HepG2 (cell line): ENCODE measurements at regions not wholly inside any gene's neighbourhood (a gene's known extent, or its start where the extent isn't known, plus 50 kb on each side); places are given as distances from the start of the nearest gene placed in this dataset.

ENCODE experiments used
- HDAC2 ChIP-seq: sonication (generic); formaldehyde crosslinking; IDR thresholded peaks from 2 replicates; pipeline ENCODE4 v1.4.0; 2020; ENCODE audit warnings: missing genetic modification reagents
- JUND ChIP-seq: sonication (generic); formaldehyde crosslinking; IDR thresholded peaks from 2 replicates; pipeline ENCODE4 v1.8.0; 2022; ENCODE audit warnings: mild to moderate bottlenecking, missing genetic modification reagents
- ZNF512 ChIP-seq: sonication (generic); formaldehyde crosslinking; IDR thresholded peaks from 2 replicates; pipeline ENCODE4 v1.4.0; 2020; ENCODE audit warnings: mild to moderate bottlenecking, missing genetic modification reagents
- ZNF776 ChIP-seq: sonication (generic); formaldehyde crosslinking; IDR thresholded peaks from 2 replicates; pipeline ENCODE4 v1.4.0; 2020; ENCODE audit warnings: mild to moderate bottlenecking, missing genetic modification reagents
- TF ChIP-seq, protein P1 (sequence below): sonication (generic); formaldehyde crosslinking; IDR thresholded peaks from 2 replicates; pipeline ENCODE4 v1.4.0; 2020; ENCODE audit warnings: missing genetic modification reagents, borderline replicate concordance
- TF ChIP-seq, protein P2 (sequence below): sonication (generic); formaldehyde crosslinking; IDR thresholded peaks from 2 replicates; pipeline ENCODE4 v1.5.0; 2020; ENCODE audit warnings: mild to moderate bottlenecking, missing genetic modification reagents, moderate library complexity
- TF ChIP-seq, protein P3 (sequence below): sonication (generic); formaldehyde crosslinking; IDR thresholded peaks from 2 replicates; pipeline ENCODE4 v1.5.0; 2020; ENCODE audit warnings: missing genetic modification reagents

GRCh38 chr2:139925903-139926302, 1145.7 kb upstream of the NXPH2 start:
- TF ChIP-seq, protein P1, sequence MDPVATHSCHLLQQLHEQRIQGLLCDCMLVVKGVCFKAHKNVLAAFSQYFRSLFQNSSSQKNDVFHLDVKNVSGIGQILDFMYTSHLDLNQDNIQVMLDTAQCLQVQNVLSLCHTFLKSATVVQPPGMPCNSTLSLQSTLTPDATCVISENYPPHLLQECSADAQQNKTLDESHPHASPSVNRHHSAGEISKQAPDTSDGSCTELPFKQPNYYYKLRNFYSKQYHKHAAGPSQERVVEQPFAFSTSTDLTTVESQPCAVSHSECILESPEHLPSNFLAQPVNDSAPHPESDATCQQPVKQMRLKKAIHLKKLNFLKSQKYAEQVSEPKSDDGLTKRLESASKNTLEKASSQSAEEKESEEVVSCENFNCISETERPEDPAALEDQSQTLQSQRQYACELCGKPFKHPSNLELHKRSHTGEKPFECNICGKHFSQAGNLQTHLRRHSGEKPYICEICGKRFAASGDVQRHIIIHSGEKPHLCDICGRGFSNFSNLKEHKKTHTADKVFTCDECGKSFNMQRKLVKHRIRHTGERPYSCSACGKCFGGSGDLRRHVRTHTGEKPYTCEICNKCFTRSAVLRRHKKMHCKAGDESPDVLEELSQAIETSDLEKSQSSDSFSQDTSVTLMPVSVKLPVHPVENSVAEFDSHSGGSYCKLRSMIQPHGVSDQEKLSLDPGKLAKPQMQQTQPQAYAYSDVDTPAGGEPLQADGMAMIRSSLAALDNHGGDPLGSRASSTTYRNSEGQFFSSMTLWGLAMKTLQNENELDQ = no peak
- no peak for TF ChIP-seq ZNF776 (CRISPR knock-in tag)
- TF ChIP-seq, protein P2, sequence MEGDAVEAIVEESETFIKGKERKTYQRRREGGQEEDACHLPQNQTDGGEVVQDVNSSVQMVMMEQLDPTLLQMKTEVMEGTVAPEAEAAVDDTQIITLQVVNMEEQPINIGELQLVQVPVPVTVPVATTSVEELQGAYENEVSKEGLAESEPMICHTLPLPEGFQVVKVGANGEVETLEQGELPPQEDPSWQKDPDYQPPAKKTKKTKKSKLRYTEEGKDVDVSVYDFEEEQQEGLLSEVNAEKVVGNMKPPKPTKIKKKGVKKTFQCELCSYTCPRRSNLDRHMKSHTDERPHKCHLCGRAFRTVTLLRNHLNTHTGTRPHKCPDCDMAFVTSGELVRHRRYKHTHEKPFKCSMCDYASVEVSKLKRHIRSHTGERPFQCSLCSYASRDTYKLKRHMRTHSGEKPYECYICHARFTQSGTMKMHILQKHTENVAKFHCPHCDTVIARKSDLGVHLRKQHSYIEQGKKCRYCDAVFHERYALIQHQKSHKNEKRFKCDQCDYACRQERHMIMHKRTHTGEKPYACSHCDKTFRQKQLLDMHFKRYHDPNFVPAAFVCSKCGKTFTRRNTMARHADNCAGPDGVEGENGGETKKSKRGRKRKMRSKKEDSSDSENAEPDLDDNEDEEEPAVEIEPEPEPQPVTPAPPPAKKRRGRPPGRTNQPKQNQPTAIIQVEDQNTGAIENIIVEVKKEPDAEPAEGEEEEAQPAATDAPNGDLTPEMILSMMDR (CRISPR knock-in tag) = no peak
- TF ChIP-seq HDAC2 (CRISPR knock-in tag) = no peak
- TF ChIP-seq JUND (CRISPR knock-in tag) = no peak
- TF ChIP-seq ZNF512 = no peak
- TF ChIP-seq, protein P3, sequence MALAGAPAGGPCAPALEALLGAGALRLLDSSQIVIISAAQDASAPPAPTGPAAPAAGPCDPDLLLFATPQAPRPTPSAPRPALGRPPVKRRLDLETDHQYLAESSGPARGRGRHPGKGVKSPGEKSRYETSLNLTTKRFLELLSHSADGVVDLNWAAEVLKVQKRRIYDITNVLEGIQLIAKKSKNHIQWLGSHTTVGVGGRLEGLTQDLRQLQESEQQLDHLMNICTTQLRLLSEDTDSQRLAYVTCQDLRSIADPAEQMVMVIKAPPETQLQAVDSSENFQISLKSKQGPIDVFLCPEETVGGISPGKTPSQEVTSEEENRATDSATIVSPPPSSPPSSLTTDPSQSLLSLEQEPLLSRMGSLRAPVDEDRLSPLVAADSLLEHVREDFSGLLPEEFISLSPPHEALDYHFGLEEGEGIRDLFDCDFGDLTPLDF (CRISPR knock-in tag) = no peak
